ENCODE measurements at regions not wholly inside any gene's neighbourhood (a gene's known extent, or its start where the extent isn't known, plus 50 kb on each side); places are given as distances from the start of the nearest gene placed in this dataset.

DNA sequence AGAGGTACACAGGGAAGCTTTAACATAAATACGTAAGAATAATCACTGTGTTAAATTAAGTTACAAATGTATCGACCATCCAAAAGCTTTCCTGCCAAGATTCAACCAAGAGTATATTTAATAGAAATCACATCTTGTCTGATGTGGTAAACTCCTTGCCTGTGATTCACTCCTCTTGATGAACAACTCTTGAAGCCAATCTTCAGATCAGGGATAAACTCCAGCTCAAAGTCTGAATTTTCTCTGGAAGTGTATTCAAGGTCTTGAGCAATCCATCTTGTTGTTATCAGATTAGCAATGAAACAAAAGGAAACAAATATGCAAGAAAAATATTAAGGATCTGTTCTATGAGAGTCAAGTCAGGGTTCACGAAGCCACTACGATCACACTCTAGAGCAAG lies 170.0 kb upstream of the ADAMTS16 start:
- no peaks in the 10 kb centered on the region for H3K36me3 ChIP-seq (ENCODE audit: insufficient read depth)
- no peak overlapping the region for H3K4me3 Mint-ChIP-seq
- H3K27me3 ChIP-seq (ENCODE audit: insufficient read depth): no peaks in the 10 kb centered on the region
- H3K36me3 Mint-ChIP-seq (ENCODE audit: low read depth): no peaks in the 10 kb centered on the region
- H3K27me3 Mint-ChIP-seq (ENCODE audit: insufficient read depth, low read depth, poor library complexity): no peaks in the 10 kb centered on the region
- no peak overlapping the region for H3K4me2 ChIP-seq
- H3K27ac ChIP-seq (ENCODE audit: low read depth): no peak overlapping the region
- no peaks in the 10 kb centered on the region for H3K4me1 Mint-ChIP-seq
- TF ChIP-seq JUNB (IDR thresholded peaks at IDR 0.05; ENCODE audit: unreplicated experiment) (no peak), EZH2phosphoT487 (IDR thresholded peaks at IDR 0.05; ENCODE audit: unreplicated experiment) (no peak), ZNF331 (CRISPR knock-in tag; IDR thresholded peaks at IDR 0.05; ENCODE audit: low read depth) (no peak), STAT1 (IDR thresholded peaks at IDR 0.05; ENCODE audit: unreplicated experiment) (no peak), NANOG (IDR thresholded peaks at IDR 0.05; ENCODE audit: borderline replicate concordance) (no peak)
- TF ChIP-seq, protein P1, sequence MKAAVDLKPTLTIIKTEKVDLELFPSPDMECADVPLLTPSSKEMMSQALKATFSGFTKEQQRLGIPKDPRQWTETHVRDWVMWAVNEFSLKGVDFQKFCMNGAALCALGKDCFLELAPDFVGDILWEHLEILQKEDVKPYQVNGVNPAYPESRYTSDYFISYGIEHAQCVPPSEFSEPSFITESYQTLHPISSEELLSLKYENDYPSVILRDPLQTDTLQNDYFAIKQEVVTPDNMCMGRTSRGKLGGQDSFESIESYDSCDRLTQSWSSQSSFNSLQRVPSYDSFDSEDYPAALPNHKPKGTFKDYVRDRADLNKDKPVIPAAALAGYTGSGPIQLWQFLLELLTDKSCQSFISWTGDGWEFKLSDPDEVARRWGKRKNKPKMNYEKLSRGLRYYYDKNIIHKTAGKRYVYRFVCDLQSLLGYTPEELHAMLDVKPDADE (IDR thresholded peaks at IDR 0.05): no peak
- ATAC-seq: no peak
- no peak overlapping the region for H3K4me3 ChIP-seq
- H2AFZ ChIP-seq: no peak overlapping the region
- no peak for DNase-seq (ENCODE audit: low spot score)
- no peaks in the 10 kb centered on the region for H3F3A ChIP-seq (replicated peaks; ENCODE audit: low read depth)
- H3K9me2 ChIP-seq (ENCODE audit: insufficient read depth): peaks cover 8% of the 10 kb centered on the region; the same call in 1 of the 2 replicates
- no peaks in the 10 kb centered on the region for H4K20me1 ChIP-seq (replicated peaks; ENCODE audit: insufficient read depth)
- H3K4me1 ChIP-seq (ENCODE audit: insufficient read depth): no peaks in the 10 kb centered on the region
- no peak overlapping the region for H3K27ac Mint-ChIP-seq
- H3K9me3 Mint-ChIP-seq: no peaks in the 10 kb centered on the region
- no peaks in the 10 kb centered on the region for H3K79me2 ChIP-seq (replicated peaks; ENCODE audit: insufficient read depth)

DNA sequence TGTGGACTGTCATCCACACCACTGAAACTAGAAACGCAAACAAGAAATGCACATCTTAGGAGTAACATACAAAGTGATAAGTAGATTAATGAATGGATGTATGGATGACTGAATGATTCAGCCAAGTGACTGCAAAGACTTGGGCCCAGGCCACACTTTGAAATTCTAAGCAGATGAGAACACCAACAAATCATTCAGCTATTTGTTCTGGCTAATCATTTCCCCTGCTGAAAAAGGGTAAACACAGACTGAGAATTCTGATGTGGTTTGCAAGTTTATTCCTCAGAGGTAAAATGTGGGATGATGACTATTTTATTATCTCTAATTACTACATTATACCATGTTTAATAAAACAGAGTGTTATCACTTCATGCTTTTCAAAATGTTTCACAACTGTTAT lies 163.2 kb upstream of the ADAMTS16 start:
- Histone ChIP-seq H4K20me1 (replicated peaks; ENCODE audit: insufficient read depth) (no peaks in the 10 kb centered on the region), H3K4me1 (ENCODE audit: insufficient read depth) (no peaks in the 10 kb centered on the region), H3K27me3 (ENCODE audit: insufficient read depth) (no peaks in the 10 kb centered on the region), H3F3A (replicated peaks; ENCODE audit: low read depth) (no peaks in the 10 kb centered on the region), H3K36me3 (ENCODE audit: insufficient read depth) (no peaks in the 10 kb centered on the region), H2AFZ (peak overlapping the region; percentile 66; the same call in 1 of the 2 replicates), H3K4me2 (no peak overlapping the region), H3K9me2 (ENCODE audit: insufficient read depth) (0 out of 2 replicates have a peak, but pooled peaks cover 5% of the 10 kb centered on the region), H3K4me3 (no peak overlapping the region), H3K79me2 (replicated peaks; ENCODE audit: insufficient read depth) (no peaks in the 10 kb centered on the region), H3K27ac (ENCODE audit: low read depth) (no peak overlapping the region)
- DNase-seq (ENCODE audit: low spot score): no peak
- Mint-ChIP-seq H3K36me3 (ENCODE audit: low read depth) (no peaks in the 10 kb centered on the region), H3K27ac (no peak overlapping the region), H3K4me1 (no peaks in the 10 kb centered on the region), H3K9me3 (no peaks in the 10 kb centered on the region), H3K27me3 (ENCODE audit: insufficient read depth, low read depth, poor library complexity) (no peaks in the 10 kb centered on the region), H3K4me3 (no peak overlapping the region)
- no peak for ATAC-seq
- TF ChIP-seq, protein P2, sequence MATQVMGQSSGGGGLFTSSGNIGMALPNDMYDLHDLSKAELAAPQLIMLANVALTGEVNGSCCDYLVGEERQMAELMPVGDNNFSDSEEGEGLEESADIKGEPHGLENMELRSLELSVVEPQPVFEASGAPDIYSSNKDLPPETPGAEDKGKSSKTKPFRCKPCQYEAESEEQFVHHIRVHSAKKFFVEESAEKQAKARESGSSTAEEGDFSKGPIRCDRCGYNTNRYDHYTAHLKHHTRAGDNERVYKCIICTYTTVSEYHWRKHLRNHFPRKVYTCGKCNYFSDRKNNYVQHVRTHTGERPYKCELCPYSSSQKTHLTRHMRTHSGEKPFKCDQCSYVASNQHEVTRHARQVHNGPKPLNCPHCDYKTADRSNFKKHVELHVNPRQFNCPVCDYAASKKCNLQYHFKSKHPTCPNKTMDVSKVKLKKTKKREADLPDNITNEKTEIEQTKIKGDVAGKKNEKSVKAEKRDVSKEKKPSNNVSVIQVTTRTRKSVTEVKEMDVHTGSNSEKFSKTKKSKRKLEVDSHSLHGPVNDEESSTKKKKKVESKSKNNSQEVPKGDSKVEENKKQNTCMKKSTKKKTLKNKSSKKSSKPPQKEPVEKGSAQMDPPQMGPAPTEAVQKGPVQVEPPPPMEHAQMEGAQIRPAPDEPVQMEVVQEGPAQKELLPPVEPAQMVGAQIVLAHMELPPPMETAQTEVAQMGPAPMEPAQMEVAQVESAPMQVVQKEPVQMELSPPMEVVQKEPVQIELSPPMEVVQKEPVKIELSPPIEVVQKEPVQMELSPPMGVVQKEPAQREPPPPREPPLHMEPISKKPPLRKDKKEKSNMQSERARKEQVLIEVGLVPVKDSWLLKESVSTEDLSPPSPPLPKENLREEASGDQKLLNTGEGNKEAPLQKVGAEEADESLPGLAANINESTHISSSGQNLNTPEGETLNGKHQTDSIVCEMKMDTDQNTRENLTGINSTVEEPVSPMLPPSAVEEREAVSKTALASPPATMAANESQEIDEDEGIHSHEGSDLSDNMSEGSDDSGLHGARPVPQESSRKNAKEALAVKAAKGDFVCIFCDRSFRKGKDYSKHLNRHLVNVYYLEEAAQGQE (IDR thresholded peaks at IDR 0.05; ENCODE audit: unreplicated experiment): no peak
- TF ChIP-seq NANOG (IDR thresholded peaks at IDR 0.05; ENCODE audit: borderline replicate concordance) (no peak), ZNF331 (CRISPR knock-in tag; IDR thresholded peaks at IDR 0.05; ENCODE audit: low read depth) (no peak)
- TF ChIP-seq, protein P1 (IDR thresholded peaks at IDR 0.05): no peak

All from GM23338 (cell line).